ENCODE measurements at regions not wholly inside any gene's neighbourhood (a gene's known extent, or its start where the extent isn't known, plus 50 kb on each side); places are given as distances from the start of the nearest gene placed in this dataset.

- no peak for DNase-seq (ENCODE audit: low read depth in 4 of 6, low spot score in 6 of 6)
- 100% methylated on average over 1 of the region's 1 CpG for WGBS (ENCODE audit: insufficient coverage)
- H3K9me3 ChIP-seq (ENCODE audit: control insufficient read depth, insufficient read depth, low read length), result no peaks in the 10 kb centered on the region
- H3K36me3 ChIP-seq (ENCODE audit: control insufficient read depth, insufficient read depth, low read length), result no peaks in the 10 kb centered on the region
- H3K27ac ChIP-seq (ENCODE audit: low read depth, low read length), result no peak overlapping the region
- H3K4me3 ChIP-seq (ENCODE audit: low read depth, low read length), result no peak overlapping the region
- no peaks in the 10 kb centered on the region for H3K4me1 ChIP-seq (ENCODE audit: control insufficient read depth, insufficient read depth, low read length)
- H3K27me3 ChIP-seq (ENCODE audit: control insufficient read depth, insufficient read depth, low read length), result no peaks in the 10 kb centered on the region
Observed at GRCh38 chr4:171715973-171716372, 97.2 kb upstream of the GALNTL6 start.

GRCh38 chr4:171714791-171715454 is 98.3 kb upstream of the GALNTL6 start:
- H3K9me3 ChIP-seq (ENCODE audit: control insufficient read depth, insufficient read depth, low read length), result no peaks in the 10 kb centered on the region
- no peak overlapping the region for H3K4me3 ChIP-seq (ENCODE audit: low read depth, low read length)
- no peaks in the 10 kb centered on the region for H3K27me3 ChIP-seq (ENCODE audit: control insufficient read depth, insufficient read depth, low read length)
- no peaks in the 10 kb centered on the region for H3K36me3 ChIP-seq (ENCODE audit: control insufficient read depth, insufficient read depth, low read length)
- H3K4me1 ChIP-seq (ENCODE audit: control insufficient read depth, insufficient read depth, low read length), result no peaks in the 10 kb centered on the region
- WGBS (ENCODE audit: insufficient coverage), result 82% methylated on average over 5 of the region's 5 CpGs
- no peak overlapping the region for H3K27ac ChIP-seq (ENCODE audit: low read depth, low read length)
- no peak for DNase-seq (ENCODE audit: low read depth in 4 of 6, low spot score in 6 of 6)

- H3K27me3 ChIP-seq (ENCODE audit: control insufficient read depth, insufficient read depth, low read length), result no peaks in the 10 kb centered on the region
- no peaks in the 10 kb centered on the region for H3K9me3 ChIP-seq (ENCODE audit: control insufficient read depth, insufficient read depth, low read length)
- peak in 2 of 6 donors; percentile 1 to 39 for DNase-seq (ENCODE audit: low read depth in 4 of 6, low spot score in 6 of 6)
- H3K4me1 ChIP-seq (ENCODE audit: control insufficient read depth, insufficient read depth, low read length), result no peaks in the 10 kb centered on the region
- no peak overlapping the region for H3K4me3 ChIP-seq (ENCODE audit: low read depth, low read length)
- no peaks in the 10 kb centered on the region for H3K36me3 ChIP-seq (ENCODE audit: control insufficient read depth, insufficient read depth, low read length)
- no peak overlapping the region for H3K27ac ChIP-seq (ENCODE audit: low read depth, low read length)
- 33% methylated on average over 1 of the region's 1 CpG for whole genome bisulfite sequencing (ENCODE audit: insufficient coverage)
Observed at GRCh38 chr4:171710743-171711142, 102.5 kb upstream of the GALNTL6 start.

- DNase-seq (ENCODE audit: low read depth in 4 of 6, low spot score in 6 of 6), result no peak
- Histone ChIP-seq H3K4me1 (ENCODE audit: control insufficient read depth, insufficient read depth, low read length) (no peaks in the 10 kb centered on the region), H3K4me3 (ENCODE audit: low read depth, low read length) (no peak overlapping the region), H3K36me3 (ENCODE audit: control insufficient read depth, insufficient read depth, low read length) (no peaks in the 10 kb centered on the region), H3K27me3 (ENCODE audit: control insufficient read depth, insufficient read depth, low read length) (no peaks in the 10 kb centered on the region), H3K9me3 (ENCODE audit: control insufficient read depth, insufficient read depth, low read length) (no peaks in the 10 kb centered on the region), H3K27ac (ENCODE audit: low read depth, low read length) (no peak overlapping the region)
- 83% methylated on average over 2 of the region's 4 CpGs for WGBS (ENCODE audit: insufficient coverage)
Observed at GRCh38 chr4:171676555-171677215, 136.5 kb upstream of the GALNTL6 start.

- Histone ChIP-seq H3K4me3 (ENCODE audit: low read depth, low read length) (no peak overlapping the region), H3K4me1 (ENCODE audit: control insufficient read depth, insufficient read depth, low read length) (no peaks in the 10 kb centered on the region), H3K9me3 (ENCODE audit: control insufficient read depth, insufficient read depth, low read length) (no peaks in the 10 kb centered on the region), H3K27ac (ENCODE audit: low read depth, low read length) (no peak overlapping the region), H3K27me3 (ENCODE audit: control insufficient read depth, insufficient read depth, low read length) (no peaks in the 10 kb centered on the region), H3K36me3 (ENCODE audit: control insufficient read depth, insufficient read depth, low read length) (no peaks in the 10 kb centered on the region)
- WGBS (ENCODE audit: insufficient coverage), result 89% methylated on average over 9 of the region's 11 CpGs
- DNase-seq (ENCODE audit: low read depth in 4 of 6, low spot score in 6 of 6), result no peak
Observed at GRCh38 chr4:171674781-171675180, 138.4 kb upstream of the GALNTL6 start.

- no CpG with 5 or more reads among the region's 3 CpGs for WGBS (ENCODE audit: insufficient coverage)
- Histone ChIP-seq H3K27ac (ENCODE audit: low read depth, low read length) (no peak overlapping the region), H3K9me3 (ENCODE audit: control insufficient read depth, insufficient read depth, low read length) (no peaks in the 10 kb centered on the region), H3K4me1 (ENCODE audit: control insufficient read depth, insufficient read depth, low read length) (no peaks in the 10 kb centered on the region), H3K36me3 (ENCODE audit: control insufficient read depth, insufficient read depth, low read length) (no peaks in the 10 kb centered on the region), H3K27me3 (ENCODE audit: control insufficient read depth, insufficient read depth, low read length) (no peaks in the 10 kb centered on the region), H3K4me3 (ENCODE audit: low read depth, low read length) (no peak overlapping the region)
- no peak for DNase-seq (ENCODE audit: low read depth in 4 of 6, low spot score in 6 of 6)
Observed at GRCh38 chr4:171668403-171668802, 144.8 kb upstream of the GALNTL6 start.

GRCh38 chr4:171667906-171668305 is 145.3 kb upstream of the GALNTL6 start:
- H3K4me1 ChIP-seq (ENCODE audit: control insufficient read depth, insufficient read depth, low read length), result no peaks in the 10 kb centered on the region
- H3K4me3 ChIP-seq (ENCODE audit: low read depth, low read length), result no peak overlapping the region
- no peak overlapping the region for H3K27ac ChIP-seq (ENCODE audit: low read depth, low read length)
- H3K27me3 ChIP-seq (ENCODE audit: control insufficient read depth, insufficient read depth, low read length), result no peaks in the 10 kb centered on the region
- no peaks in the 10 kb centered on the region for H3K9me3 ChIP-seq (ENCODE audit: control insufficient read depth, insufficient read depth, low read length)
- no peaks in the 10 kb centered on the region for H3K36me3 ChIP-seq (ENCODE audit: control insufficient read depth, insufficient read depth, low read length)
- peak in 1 of 6 donors; percentile 17 for DNase-seq (ENCODE audit: low read depth in 4 of 6, low spot score in 6 of 6)

GRCh38 chr4:171651071-171651470 is 162.1 kb upstream of the GALNTL6 start:
- Histone ChIP-seq H3K4me3 (ENCODE audit: low read depth, low read length) (no peak overlapping the region), H3K36me3 (ENCODE audit: control insufficient read depth, insufficient read depth, low read length) (no peaks in the 10 kb centered on the region), H3K4me1 (ENCODE audit: control insufficient read depth, insufficient read depth, low read length) (no peaks in the 10 kb centered on the region), H3K27me3 (ENCODE audit: control insufficient read depth, insufficient read depth, low read length) (no peaks in the 10 kb centered on the region), H3K27ac (ENCODE audit: low read depth, low read length) (no peak overlapping the region), H3K9me3 (ENCODE audit: control insufficient read depth, insufficient read depth, low read length) (no peaks in the 10 kb centered on the region)
- WGBS (ENCODE audit: insufficient coverage), result 89% methylated on average over 6 of the region's 6 CpGs
- no peak for DNase-seq (ENCODE audit: low read depth in 4 of 6, low spot score in 6 of 6)

- DNase-seq (ENCODE audit: low read depth in 4 of 6, low spot score in 6 of 6), result no peak
- Histone ChIP-seq H3K36me3 (ENCODE audit: control insufficient read depth, insufficient read depth, low read length) (no peaks in the 10 kb centered on the region), H3K9me3 (ENCODE audit: control insufficient read depth, insufficient read depth, low read length) (no peaks in the 10 kb centered on the region), H3K4me3 (ENCODE audit: low read depth, low read length) (no peak overlapping the region), H3K4me1 (ENCODE audit: control insufficient read depth, insufficient read depth, low read length) (no peaks in the 10 kb centered on the region), H3K27me3 (ENCODE audit: control insufficient read depth, insufficient read depth, low read length) (no peaks in the 10 kb centered on the region), H3K27ac (ENCODE audit: low read depth, low read length) (no peak overlapping the region)
- WGBS (ENCODE audit: insufficient coverage), result 58% methylated on average over 2 of the region's 2 CpGs
Observed at GRCh38 chr4:171650543-171650942, 162.7 kb upstream of the GALNTL6 start.

GRCh38 chr4:171648926-171649325 is 164.3 kb upstream of the GALNTL6 start:
- Histone ChIP-seq H3K27me3 (ENCODE audit: control insufficient read depth, insufficient read depth, low read length) (no peaks in the 10 kb centered on the region), H3K4me1 (ENCODE audit: control insufficient read depth, insufficient read depth, low read length) (no peaks in the 10 kb centered on the region), H3K9me3 (ENCODE audit: control insufficient read depth, insufficient read depth, low read length) (no peaks in the 10 kb centered on the region), H3K4me3 (ENCODE audit: low read depth, low read length) (no peak overlapping the region), H3K27ac (ENCODE audit: low read depth, low read length) (no peak overlapping the region), H3K36me3 (ENCODE audit: control insufficient read depth, insufficient read depth, low read length) (no peaks in the 10 kb centered on the region)
- no peak for DNase-seq (ENCODE audit: low read depth in 4 of 6, low spot score in 6 of 6)
- 60% methylated on average over 1 of the region's 5 CpGs for WGBS (ENCODE audit: insufficient coverage)

All from spinal cord (tissue), 9 donors.